Psoas muscle (tissue), 7 donors: ENCODE measurements at regions not wholly inside any gene's neighbourhood (a gene's known extent, or its start where the extent isn't known, plus 50 kb on each side); places are given as distances from the start of the nearest gene placed in this dataset.

Source experiments
- ATAC-seq, 4 donors: fragments of 200-7000 bp; cut with Tn5 transposase; one replicate each; pipeline ENCODE4 v1.9.1; 2020; ENCODE audit warnings: moderate library complexity in 3 of 4, mild to moderate bottlenecking in 2 of 4
- DNase-seq, 2 donors: peaks; one replicate each; pipeline ENCODE4 v3.0.0-alpha.2; 2020
- H3K27ac ChIP-seq: fragments of 200-600 bp; one replicate; pipeline ENCODE4 v1.8.0; 2022
- H3K27me3 ChIP-seq, 3 donors: fragments of 200-600 bp in 1 of 3; one replicate each; pipeline versions ENCODE4 v1.6.1 to v1.8.0; 2013 to 2022; ENCODE audit warnings: low read length in 2 of 3, mild to moderate bottlenecking in 2 of 3, moderate library complexity in 1 of 3; ENCODE audit not compliant: insufficient read depth in 3 of 3
- H3K36me3 ChIP-seq, 2 donors: fragments of 200-600 bp in 1 of 2; one replicate each; pipeline versions ENCODE4 v1.6.1 to v1.8.0; 2013 to 2022; ENCODE audit warnings: low read depth in 1 of 2, mild to moderate bottlenecking in 1 of 2, moderate library complexity in 1 of 2; ENCODE audit not compliant: insufficient read depth in 1 of 2
- H3K4me1 ChIP-seq: fragments of 200-600 bp; one replicate; pipeline ENCODE4 v1.8.0; 2022
- H3K4me3 ChIP-seq: fragments of 200-600 bp; one replicate; pipeline ENCODE4 v1.8.0; 2022; ENCODE audit warnings: mild to moderate bottlenecking
- H3K9me3 ChIP-seq: fragments of 200-600 bp; one replicate; pipeline ENCODE4 v1.8.0; 2022
- CTCF ChIP-seq: fragments of 200-600 bp; IDR thresholded peaks from one replicate; pipeline ENCODE4 v1.8.0; 2022; ENCODE audit warnings: antibody characterized with exemption
- WGBS, 3 donors: extraction: QIAGEN DNeasy Blood & Tissue Kit; methylation state at CpG; one replicate each; pipeline versions ENCODE4 v1.1.6 to v1.1.7; 2013; 5-methylcytosine and 5-hydroxymethylcytosine counted together
- intact Hi-C, 2 donors: fragments of 100-400 bp; cut with DNase I; formaldehyde crosslinking; loops; one replicate each; pipeline versions ENCODE4 v1.11.0 to v1.14.2; 2022
- donor health status: healthy with polysubstance abuse.
- donor health status: DM: no; HTN: no; CAD: no; lungs with moderate emphysema.
- donor health status: Bipolar disorder and iron deficiency.
- donor health status: healthy.
- donor health status: DM: yes; HTN: yes; CAD: no.
- donor health status: DM: no; HTN: no; CAD: no.
- donor health status: DM: yes; HTN: yes; CAD: no.

- WGBS, 3 donors, result 67 to 74% (median 67%) methylated on average over 3 of the region's 3 CpGs
- ATAC-seq (no peak), DNase-seq (no peak)
- Histone ChIP-seq H3K27ac (no peak overlapping the region), H3K4me3 (no peak overlapping the region), H3K27me3 (no peaks in the 10 kb centered on the region), H3K9me3 (no peaks in the 10 kb centered on the region), H3K36me3 (no peaks in the 10 kb centered on the region), H3K4me1 (no peaks in the 10 kb centered on the region)
- intact Hi-C loops, result no loop called here
- no peak for TF ChIP-seq CTCF
Measured at GRCh38 chr18:41765460-41765859, 189.6 kb upstream of the PIK3C3 start.

- Histone ChIP-seq H3K4me1 (no peaks in the 10 kb centered on the region), H3K27me3 (no peaks in the 10 kb centered on the region), H3K27ac (no peak overlapping the region), H3K36me3 (no peaks in the 10 kb centered on the region), H3K4me3 (no peak overlapping the region), H3K9me3 (no peaks in the 10 kb centered on the region)
- no peak for DNase-seq
- TF ChIP-seq CTCF, result no peak
- intact Hi-C loops, result no loop called here
- no peak for ATAC-seq
- WGBS, 3 donors, result 95 to 100% (median 96%) methylated on average over 1 of the region's 1 CpG
Measured at GRCh38 chr18:41763361-41763760, 191.7 kb upstream of the PIK3C3 start.

GRCh38 chr18:41761333-41762018 lies 193.6 kb upstream of the PIK3C3 start:
- H3K4me3 ChIP-seq, result no peak overlapping the region
- ATAC-seq (no peak), DNase-seq (no peak)
- H3K36me3 ChIP-seq, result no peaks in the 10 kb centered on the region
- H3K27ac ChIP-seq, result no peak overlapping the region
- WGBS, 3 donors, result 61 to 66% (median 64%) methylated on average over 2 of the region's 2 CpGs
- no peaks in the 10 kb centered on the region for H3K4me1 ChIP-seq
- H3K27me3 ChIP-seq, result no peaks in the 10 kb centered on the region
- intact Hi-C loops, result no loop called here
- TF ChIP-seq CTCF, result no peak
- H3K9me3 ChIP-seq, result no peaks in the 10 kb centered on the region

GRCh38 chr18:41758534-41758933 lies 196.5 kb upstream of the PIK3C3 start:
- no peak overlapping the region for H3K27ac ChIP-seq
- H3K27me3 ChIP-seq, result no peaks in the 10 kb centered on the region
- H3K36me3 ChIP-seq, result no peaks in the 10 kb centered on the region
- no peak for ATAC-seq
- no peaks in the 10 kb centered on the region for H3K4me1 ChIP-seq
- no peak overlapping the region for H3K4me3 ChIP-seq
- WGBS, 3 donors, result 84 to 85% (median 85%) methylated on average over 4 of the region's 4 CpGs
- no peak for DNase-seq
- intact Hi-C loops, result no loop called here
- no peaks in the 10 kb centered on the region for H3K9me3 ChIP-seq
- TF ChIP-seq CTCF, result no peak

GRCh38 chr18:41756141-41756540 lies 198.9 kb upstream of the PIK3C3 start:
- no peak overlapping the region for H3K27ac ChIP-seq
- H3K4me3 ChIP-seq, result no peak overlapping the region
- H3K27me3 ChIP-seq, result no peaks in the 10 kb centered on the region
- DNase-seq, result no peak
- TF ChIP-seq CTCF, result no peak
- H3K9me3 ChIP-seq, result no peaks in the 10 kb centered on the region
- H3K4me1 ChIP-seq, result no peaks in the 10 kb centered on the region
- no peak for ATAC-seq
- no peaks in the 10 kb centered on the region for H3K36me3 ChIP-seq
- intact Hi-C loops, result no loop called here
- 41 to 55% (median 47%) methylated on average over 5 of the region's 5 CpGs for WGBS, 3 donors
